GM12892 (cell line): ENCODE measurements at regions not wholly inside any gene's neighbourhood (a gene's known extent, or its start where the extent isn't known, plus 50 kb on each side); places are given as distances from the start of the nearest gene placed in this dataset.

Experiments
- POLR2AphosphoS5 ChIP-seq: IDR thresholded peaks from 2 replicates; pipeline ENCODE4 v1.6.1; 2011; ENCODE audit warnings: low read depth, low read length, control low read depth
- TAF1 ChIP-seq: IDR thresholded peaks from 2 replicates; pipeline ENCODE4 v1.6.1; 2011; ENCODE audit warnings: low read depth, mild to moderate bottlenecking, control low read depth, low read length, borderline replicate concordance

GRCh38 chr2:111633189-111633588, 250.8 kb downstream of the ANAPC1 start:
- TF ChIP-seq TAF1 (no peak), POLR2AphosphoS5 (no peak)
